Lower leg skin (tissue), 4 donors: ENCODE measurements at regions not wholly inside any gene's neighbourhood (a gene's known extent, or its start where the extent isn't known, plus 50 kb on each side); places are given as distances from the start of the nearest gene placed in this dataset.

Experiments used
- DNase-seq, 2 donors: peaks; one replicate each; pipeline ENCODE4 v3.0.0-alpha.2; 2019; ENCODE audit warnings: low spot score in 2 of 2
- H3K4me3 ChIP-seq: fragments of 200-600 bp; sonication (generic); 2 replicates; pipeline ENCODE4 v1.5.1; 2017; ENCODE audit warnings: mild to moderate bottlenecking, low read depth; ENCODE audit not compliant: poor library complexity, severe bottlenecking
- CTCF ChIP-seq, 3 donors: fragments of 450-650 bp; IDR thresholded peaks; one replicate each; pipeline ENCODE4 v1.5.1; 2016; ENCODE audit warnings: antibody characterized with exemption in 3 of 3, mild to moderate bottlenecking in 3 of 3, moderate library complexity in 2 of 3
- POLR2A ChIP-seq, 2 donors: fragments of 450-650 bp; IDR thresholded peaks; one replicate each; pipeline ENCODE4 v1.6.1; 2016 to 2017; ENCODE audit warnings: antibody characterized with exemption in 2 of 2, mild to moderate bottlenecking in 1 of 2, moderate library complexity in 1 of 2
- WGBS, 2 donors: methylation state at CpG; one replicate each; pipeline ENCODE4 v1.1.5; 2018; 5-methylcytosine and 5-hydroxymethylcytosine counted together
- intact Hi-C: fragments of 100-400 bp; cut with DNase I; formaldehyde crosslinking; loops from one replicate; pipeline ENCODE4 v1.15.0; 2023; ENCODE audit warnings: low total_unique reads

GRCh38 chr19:28445826-28446225 lies 767.1 kb downstream of the UQCRFS1 start:
- no peak for DNase-seq
- TF ChIP-seq CTCF (IDR thresholded peaks at IDR 0.05) = no peak
- no peak for TF ChIP-seq POLR2A (IDR thresholded peaks at IDR 0.05)
- WGBS, 2 donors = 76 to 80% methylated on average over 11 of the region's 11 CpGs
- no peak overlapping the region for H3K4me3 ChIP-seq
- intact Hi-C loops = no loop called here

- TF ChIP-seq CTCF (IDR thresholded peaks at IDR 0.05) (no peak), POLR2A (IDR thresholded peaks at IDR 0.05) (no peak)
- WGBS, 2 donors = 53 to 61% methylated on average over 4 of the region's 4 CpGs
- no peak for DNase-seq
- intact Hi-C loops = no loop called here
- no peak overlapping the region for H3K4me3 ChIP-seq
Observed at GRCh38 chr19:28444362-28444761, 768.6 kb downstream of the UQCRFS1 start.

DNA sequence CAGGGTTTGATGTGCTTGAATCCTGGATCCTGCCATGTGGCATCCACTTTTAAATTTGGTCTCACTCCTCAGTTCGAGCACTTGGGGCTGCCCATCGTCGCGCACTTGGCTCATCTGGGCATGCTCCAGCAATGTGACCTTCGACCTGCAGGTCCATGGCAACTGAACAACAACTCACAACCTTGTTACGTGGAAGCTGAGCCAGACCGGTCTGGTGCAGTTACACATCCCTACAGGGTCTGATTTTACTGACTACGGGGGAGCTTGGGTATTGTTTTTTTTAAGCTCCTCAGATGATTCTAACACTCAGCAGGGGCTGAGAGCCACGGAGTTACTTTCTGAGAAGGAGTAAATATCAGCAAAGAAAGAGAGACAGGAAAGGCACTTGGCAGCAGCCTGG lies 769.6 kb downstream of the UQCRFS1 start:
- intact Hi-C loops = no loop called here
- no peak overlapping the region for H3K4me3 ChIP-seq
- 76 to 81% methylated on average over 9 of the region's 9 CpGs for WGBS, 2 donors
- TF ChIP-seq POLR2A (IDR thresholded peaks at IDR 0.05) = no peak
- no peak for TF ChIP-seq CTCF (IDR thresholded peaks at IDR 0.05)
- DNase-seq = no peak

- TF ChIP-seq POLR2A (IDR thresholded peaks at IDR 0.05) = no peak
- no peak for TF ChIP-seq CTCF (IDR thresholded peaks at IDR 0.05)
- no peak overlapping the region for H3K4me3 ChIP-seq
- intact Hi-C loops = no loop called here
- 64 to 65% methylated on average over 11 of the region's 11 CpGs for WGBS, 2 donors
- DNase-seq = no peak
Observed at GRCh38 chr19:28437390-28438346, 775.3 kb downstream of the UQCRFS1 start.

- no peak for TF ChIP-seq POLR2A (IDR thresholded peaks at IDR 0.05)
- TF ChIP-seq CTCF (IDR thresholded peaks at IDR 0.05) = no peak
- intact Hi-C loops = no loop called here
- DNase-seq = no peak
- H3K4me3 ChIP-seq = no peak overlapping the region
- WGBS, 2 donors = 67 to 71% methylated on average over 4 of the region's 4 CpGs
Observed at GRCh38 chr19:28436320-28436719, 776.6 kb downstream of the UQCRFS1 start.
